Naive B cell (primary cell): ENCODE measurements at regions not wholly inside any gene's neighbourhood (a gene's known extent, or its start where the extent isn't known, plus 50 kb on each side); places are given as distances from the start of the nearest gene placed in this dataset.
"Not testable (repeated sequence)": the region's sequence is repeated elsewhere in the genome, so short reads cannot be mapped to it uniquely, and the experiment has no call there.

Experiments
- ATAC-seq, 2 donors: fragments of 150-1000 bp; cut with Tn5 transposase; 2 replicates each; pipeline ENCODE4 v1.10.0; 2021; ENCODE audit warnings: low read depth in 2 of 2, mild to moderate bottlenecking in 2 of 2, moderate library complexity in 2 of 2
- DNase-seq: peaks from one replicate; pipeline ENCODE4 v3.0.0; 2022
- H3K27ac Mint-ChIP-seq, 6 donors: one replicate each; pipeline ENCODE4 v1.8.0; 2020 to 2022; ENCODE audit warnings: mild to moderate bottlenecking in 6 of 6, mixed read lengths in 6 of 6, moderate library complexity in 5 of 6, inconsistent platforms in 2 of 6
- H3K27me3 Mint-ChIP-seq, 3 donors: one replicate each; pipeline ENCODE4 v1.8.0; 2021 to 2022; ENCODE audit warnings: mixed read lengths in 3 of 3, mild to moderate bottlenecking in 1 of 3
- H3K36me3 Mint-ChIP-seq, 2 donors: one replicate each; pipeline ENCODE4 v1.8.0; 2020 to 2022; ENCODE audit warnings: mixed read lengths in 2 of 2, inconsistent platforms in 1 of 2, mild to moderate bottlenecking in 1 of 2
- H3K4me1 Mint-ChIP-seq, 3 donors: one replicate each; pipeline ENCODE4 v1.8.0; 2020 to 2022; ENCODE audit warnings: mixed read lengths in 3 of 3, inconsistent platforms in 1 of 3, mild to moderate bottlenecking in 1 of 3, moderate library complexity in 1 of 3
- H3K4me3 Mint-ChIP-seq, 8 donors: one replicate each; pipeline ENCODE4 v1.8.0; 2020 to 2022; ENCODE audit warnings: mild to moderate bottlenecking in 8 of 8, mixed read lengths in 8 of 8, moderate library complexity in 8 of 8, inconsistent platforms in 2 of 8
- H3K9me3 Mint-ChIP-seq, 7 donors: one replicate each; pipeline ENCODE4 v1.8.0; 2020 to 2022; ENCODE audit warnings: mixed read lengths in 7 of 7, mild to moderate bottlenecking in 5 of 7, inconsistent platforms in 2 of 7, moderate library complexity in 1 of 7

GRCh38 chr3:166607933-166608521 lies 770.8 kb upstream of the BCHE start:
- H3K27ac Mint-ChIP-seq, result no peak overlapping the region
- H3K27me3 Mint-ChIP-seq, result no peaks in the 10 kb centered on the region
- no peak overlapping the region for H3K4me3 Mint-ChIP-seq
- H3K9me3 Mint-ChIP-seq, result peaks cover 0 to 4% (median 0%) of the 10 kb centered on the region in 7 donors
- H3K4me1 Mint-ChIP-seq, result no peaks in the 10 kb centered on the region
- no peaks in the 10 kb centered on the region for H3K36me3 Mint-ChIP-seq
- DNase-seq (no peak), ATAC-seq (no peak)

GRCh38 chr3:166606988-166607387 lies 769.8 kb upstream of the BCHE start:
- Mint-ChIP-seq H3K27ac (no peak overlapping the region), H3K9me3 (peaks cover 0 to 5% (median 0%) of the 10 kb centered on the region in 7 donors), H3K4me3 (no peak overlapping the region), H3K27me3 (no peaks in the 10 kb centered on the region), H3K4me1 (no peaks in the 10 kb centered on the region), H3K36me3 (no peaks in the 10 kb centered on the region)
- ATAC-seq (no peak), DNase-seq (no peak)

- Mint-ChIP-seq H3K9me3 (peaks cover 0 to 8% (median 4%) of the 10 kb centered on the region in 7 donors), H3K36me3 (no peaks in the 10 kb centered on the region), H3K27me3 (no peaks in the 10 kb centered on the region), H3K4me1 (no peaks in the 10 kb centered on the region), H3K4me3 (no peak overlapping the region), H3K27ac (no peak overlapping the region)
- DNase-seq, result no peak
- no peak for ATAC-seq
Observed at GRCh38 chr3:166593776-166594175, 756.6 kb upstream of the BCHE start.

GRCh38 chr3:166582236-166582635 lies 745.0 kb upstream of the BCHE start:
- no peak overlapping the region for H3K4me3 Mint-ChIP-seq
- no peak for ATAC-seq
- H3K9me3 Mint-ChIP-seq, result peaks cover 2 to 12% (median 5%) of the 10 kb centered on the region in 7 donors

DNA sequence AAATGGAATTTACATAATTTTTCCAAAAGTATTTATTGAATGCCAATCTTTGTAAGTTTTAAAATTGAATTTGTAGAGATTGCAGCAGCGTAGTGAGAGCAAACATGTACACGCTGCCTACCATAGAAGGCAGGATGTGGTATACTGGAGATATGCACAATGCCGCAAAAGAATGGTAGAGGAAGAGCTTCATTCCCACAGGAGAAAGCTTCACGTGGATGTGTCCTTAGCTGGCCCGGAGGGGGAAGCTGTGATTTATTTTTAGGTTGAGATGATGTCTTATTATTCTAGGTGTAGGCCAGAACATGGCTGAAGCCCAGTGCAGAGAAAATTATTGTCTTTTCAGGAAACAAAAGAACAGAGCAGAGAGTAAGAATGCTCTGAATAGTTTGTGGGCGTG lies 743.3 kb upstream of the BCHE start:
- H3K27me3 Mint-ChIP-seq, result no peaks in the 10 kb centered on the region
- no peak overlapping the region for H3K4me3 Mint-ChIP-seq
- no peak for ATAC-seq
- H3K4me1 Mint-ChIP-seq, result peaks cover 0 to 2% (median 0%) of the 10 kb centered on the region in 3 donors
- DNase-seq, result no peak
- peaks cover 2 to 8% (median 4%) of the 10 kb centered on the region in 7 donors for H3K9me3 Mint-ChIP-seq
- H3K27ac Mint-ChIP-seq, result no peak overlapping the region
- no peaks in the 10 kb centered on the region for H3K36me3 Mint-ChIP-seq

More at GRCh38 chr3:166582236-166582635, 745.0 kb upstream of the BCHE start:
- no peak for DNase-seq
- H3K4me1 Mint-ChIP-seq, result peaks cover 0 to 2% (median 0%) of the 10 kb centered on the region in 3 donors
- H3K36me3 Mint-ChIP-seq, result no peaks in the 10 kb centered on the region
- no peaks in the 10 kb centered on the region for H3K27me3 Mint-ChIP-seq
- H3K27ac Mint-ChIP-seq, result no peak overlapping the region

DNA sequence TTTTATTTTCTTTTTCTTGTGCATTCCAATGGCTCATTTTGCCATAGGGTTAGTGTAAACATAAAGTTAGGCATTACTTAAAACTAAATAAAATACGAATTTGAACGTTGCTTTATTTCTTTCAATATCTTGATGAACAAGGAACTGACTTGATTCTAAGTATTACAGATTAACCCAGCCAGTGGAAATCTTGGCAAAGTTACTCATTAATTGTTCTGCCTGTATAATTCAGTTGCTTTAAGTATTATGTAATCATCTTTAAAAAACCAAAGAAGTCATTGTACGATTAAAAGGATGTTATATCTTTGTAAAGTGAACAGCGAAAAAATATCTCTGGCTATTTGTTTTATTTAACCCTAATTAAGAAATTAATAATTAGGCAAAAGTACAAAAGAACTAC lies 737.9 kb upstream of the BCHE start:
- Mint-ChIP-seq H3K27ac (no peak overlapping the region), H3K9me3 (peaks cover 0 to 9% (median 0%) of the 10 kb centered on the region in 7 donors), H3K4me1 (no peaks in the 10 kb centered on the region), H3K36me3 (no peaks in the 10 kb centered on the region), H3K27me3 (no peaks in the 10 kb centered on the region), H3K4me3 (no peak overlapping the region)
- DNase-seq (no peak), ATAC-seq (no peak)

- not testable (repeated sequence) for H3K9me3 Mint-ChIP-seq, ATAC-seq, H3K4me3 Mint-ChIP-seq, H3K27me3 Mint-ChIP-seq, H3K36me3 Mint-ChIP-seq, H3K27ac Mint-ChIP-seq, H3K4me1 Mint-ChIP-seq, DNase-seq
Observed at GRCh38 chr3:166571686-166572085, 734.5 kb upstream of the BCHE start.

DNA sequence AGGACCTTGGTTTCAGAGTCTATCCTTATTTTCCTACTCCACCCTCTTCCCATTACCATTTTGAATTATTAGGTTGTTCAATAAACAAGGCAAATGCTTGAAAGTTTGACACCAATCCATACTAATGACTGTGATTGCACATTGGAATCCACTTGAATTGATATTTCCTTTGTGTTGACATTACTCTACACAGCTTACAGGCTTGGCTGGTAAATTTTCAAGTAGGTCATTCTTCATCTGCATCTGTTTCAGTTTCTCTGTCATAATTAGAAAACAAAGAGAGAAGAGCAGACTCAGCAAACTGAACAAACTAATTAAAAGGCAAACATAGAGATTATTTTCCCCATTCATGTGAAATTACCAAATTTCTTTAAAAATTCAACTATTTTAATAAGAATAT lies 732.9 kb upstream of the BCHE start:
- Mint-ChIP-seq H3K27me3 (no peaks in the 10 kb centered on the region), H3K4me1 (no peaks in the 10 kb centered on the region), H3K4me3 (no peak overlapping the region), H3K27ac (no peak overlapping the region), H3K9me3 (peaks cover 0 to 7% (median 0%) of the 10 kb centered on the region in 7 donors), H3K36me3 (no peaks in the 10 kb centered on the region)
- ATAC-seq, result no peak
- no peak for DNase-seq

- no peaks in the 10 kb centered on the region for H3K36me3 Mint-ChIP-seq
- H3K4me1 Mint-ChIP-seq, result no peaks in the 10 kb centered on the region
- no peak overlapping the region for H3K27ac Mint-ChIP-seq
- no peak for DNase-seq
- no peak overlapping the region for H3K4me3 Mint-ChIP-seq
- ATAC-seq, result no peak
- H3K27me3 Mint-ChIP-seq, result no peaks in the 10 kb centered on the region
- H3K9me3 Mint-ChIP-seq, result peaks cover 0 to 7% (median 0%) of the 10 kb centered on the region in 7 donors
Observed at GRCh38 chr3:166569589-166569988, 732.4 kb upstream of the BCHE start.

GRCh38 chr3:166560253-166560652 lies 723.0 kb upstream of the BCHE start:
- Mint-ChIP-seq H3K36me3 (no peaks in the 10 kb centered on the region), H3K9me3 (peaks cover 0 to 14% (median 6%) of the 10 kb centered on the region in 7 donors), H3K4me1 (no peaks in the 10 kb centered on the region), H3K27me3 (no peaks in the 10 kb centered on the region), H3K4me3 (no peak overlapping the region), H3K27ac (no peak overlapping the region)
- ATAC-seq (no peak), DNase-seq (no peak)

- H3K36me3 Mint-ChIP-seq, result no peaks in the 10 kb centered on the region
- DNase-seq, result no peak
- H3K27me3 Mint-ChIP-seq, result no peaks in the 10 kb centered on the region
- peaks cover 0 to 14% (median 9%) of the 10 kb centered on the region in 7 donors for H3K9me3 Mint-ChIP-seq
- no peak overlapping the region for H3K27ac Mint-ChIP-seq
- no peaks in the 10 kb centered on the region for H3K4me1 Mint-ChIP-seq
- H3K4me3 Mint-ChIP-seq, result no peak overlapping the region
- ATAC-seq, result no peak
Observed at GRCh38 chr3:166556955-166557354, 719.7 kb upstream of the BCHE start.

DNA sequence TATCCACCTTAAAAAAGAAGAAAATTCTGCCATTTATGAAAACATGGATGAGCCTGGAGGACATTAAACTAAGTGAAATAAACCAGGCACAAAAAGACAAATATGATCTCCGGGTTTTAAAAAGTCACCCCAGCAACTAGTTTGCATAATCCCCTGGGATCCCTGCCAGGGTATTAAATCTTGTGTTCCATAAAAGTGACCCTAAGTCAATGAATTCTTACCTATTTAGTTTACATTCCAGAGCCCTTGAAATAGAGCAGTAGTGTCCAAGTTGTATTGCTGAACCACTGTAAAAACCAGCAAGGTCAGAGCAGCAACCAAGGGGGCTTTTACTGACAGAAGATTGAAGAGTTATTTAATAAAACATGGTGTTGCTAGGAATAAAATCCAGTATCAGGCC lies 716.8 kb upstream of the BCHE start:
- Mint-ChIP-seq H3K4me3 (no peak overlapping the region), H3K36me3 (no peaks in the 10 kb centered on the region), H3K27ac (no peak overlapping the region), H3K4me1 (no peaks in the 10 kb centered on the region), H3K9me3 (peaks cover 2 to 11% (median 7%) of the 10 kb centered on the region in 7 donors), H3K27me3 (no peaks in the 10 kb centered on the region)
- ATAC-seq (no peak), DNase-seq (no peak)

DNA sequence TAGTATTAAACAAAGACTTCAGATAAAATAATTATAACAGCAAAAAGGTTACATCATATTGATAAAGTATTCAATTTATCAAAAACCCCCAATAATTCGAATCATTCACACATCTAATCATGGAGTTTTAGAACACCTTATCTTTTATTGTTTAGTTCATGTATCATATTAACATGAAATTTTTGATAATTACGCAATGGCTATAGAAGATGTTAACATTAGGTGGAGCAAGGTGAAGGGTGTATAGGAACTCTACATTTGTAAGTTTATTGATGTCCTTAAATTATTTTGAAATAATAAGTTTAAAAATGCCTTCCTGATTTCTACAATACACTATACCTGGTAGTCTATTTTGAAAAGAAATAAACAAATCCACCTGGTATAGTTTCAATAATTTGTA lies 696.5 kb upstream of the BCHE start:
- peaks cover 5 to 25% (median 9%) of the 10 kb centered on the region in 7 donors for H3K9me3 Mint-ChIP-seq
- ATAC-seq (no peak), DNase-seq (no peak)
- H3K4me3 Mint-ChIP-seq, result no peak overlapping the region
- H3K4me1 Mint-ChIP-seq, result no peaks in the 10 kb centered on the region
- no peak overlapping the region for H3K27ac Mint-ChIP-seq
- H3K27me3 Mint-ChIP-seq, result no peaks in the 10 kb centered on the region
- no peaks in the 10 kb centered on the region for H3K36me3 Mint-ChIP-seq

DNA sequence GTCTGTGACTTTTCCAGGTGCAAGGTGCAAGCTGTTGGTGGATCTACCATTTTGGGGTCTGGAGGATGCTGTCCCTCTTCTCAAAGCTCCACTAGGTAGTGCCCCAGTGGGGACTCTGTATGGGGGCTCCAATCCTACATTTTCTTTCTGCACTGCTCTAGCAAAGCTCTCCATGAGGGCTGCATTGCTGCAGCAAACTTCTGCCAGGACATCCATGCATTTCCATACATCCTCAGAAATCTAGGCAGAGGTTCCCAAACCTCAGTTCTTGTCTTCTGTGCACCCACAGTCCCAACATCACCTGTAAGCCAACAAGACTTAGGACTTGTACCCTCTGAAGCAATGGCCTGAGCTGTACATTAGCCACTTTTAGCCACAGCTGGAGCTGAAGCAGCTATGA lies 694.5 kb upstream of the BCHE start:
- no peak overlapping the region for H3K27ac Mint-ChIP-seq
- no peak for DNase-seq
- no peak overlapping the region for H3K4me3 Mint-ChIP-seq
- H3K4me1 Mint-ChIP-seq, result no peaks in the 10 kb centered on the region
- no peak for ATAC-seq
- no peaks in the 10 kb centered on the region for H3K27me3 Mint-ChIP-seq
- H3K36me3 Mint-ChIP-seq, result no peaks in the 10 kb centered on the region
- H3K9me3 Mint-ChIP-seq, result peaks cover 3 to 21% (median 9%) of the 10 kb centered on the region in 7 donors

DNA sequence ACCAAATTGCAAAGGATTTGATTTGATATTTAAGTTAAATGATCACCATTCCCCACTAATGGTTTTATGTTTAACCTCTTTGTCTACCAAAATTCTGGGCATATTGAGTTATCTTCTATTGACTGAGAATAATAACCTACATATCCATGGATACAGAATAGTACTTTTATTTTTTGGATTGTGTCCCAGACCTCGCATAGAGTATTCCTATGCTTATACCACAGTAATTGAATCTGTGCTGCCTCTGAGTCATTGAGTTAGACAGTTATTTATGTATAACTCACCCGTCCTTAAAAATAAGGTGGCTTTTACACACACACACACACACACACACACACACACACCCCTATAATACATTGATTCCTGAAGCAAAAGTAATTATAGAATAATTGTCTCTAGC lies 690.1 kb upstream of the BCHE start:
- Mint-ChIP-seq H3K27ac (no peak overlapping the region), H3K27me3 (no peaks in the 10 kb centered on the region), H3K36me3 (no peaks in the 10 kb centered on the region), H3K4me1 (no peaks in the 10 kb centered on the region), H3K4me3 (no peak overlapping the region), H3K9me3 (peaks cover 2 to 10% (median 3%) of the 10 kb centered on the region in 7 donors)
- ATAC-seq (no peak), DNase-seq (no peak)
